GM19035 (cell line): ENCODE measurements at regions not wholly inside any gene's neighbourhood (a gene's known extent, or its start where the extent isn't known, plus 50 kb on each side); places are given as distances from the start of the nearest gene placed in this dataset.

ENCODE experiments used
- ATAC-seq: cut with Tn5 transposase; IDR thresholded peaks from one replicate; pipeline ENCODE4 v1.9.1; 2021; ENCODE audit not compliant: unreplicated experiment

GRCh38 chr4:137076908-137077307 lies 455.4 kb downstream of the PCDH18 start:
- no peak for ATAC-seq

GRCh38 chr4:137075586-137075985 lies 456.7 kb downstream of the PCDH18 start:
- no peak for ATAC-seq

- no peak for ATAC-seq
These were observed 461.7 kb downstream of the PCDH18 start for GRCh38 chr4:137070614-137071013.

- no peak for ATAC-seq
These were observed 462.8 kb downstream of the PCDH18 start for GRCh38 chr4:137069473-137069872.

GRCh38 chr4:137067735-137068134 lies 464.6 kb downstream of the PCDH18 start:
- ATAC-seq = no peak

GRCh38 chr4:137065311-137065710 lies 467.0 kb downstream of the PCDH18 start:
- no peak for ATAC-seq

GRCh38 chr4:137063961-137064360 lies 468.3 kb downstream of the PCDH18 start:
- no peak for ATAC-seq

- no peak for ATAC-seq
These were observed 489.1 kb downstream of the PCDH18 start for GRCh38 chr4:137043184-137043583.

GRCh38 chr4:137039370-137039769 lies 492.9 kb downstream of the PCDH18 start:
- no peak for ATAC-seq

GRCh38 chr4:137032222-137032621 lies 500.1 kb downstream of the PCDH18 start:
- no peak for ATAC-seq

GRCh38 chr4:137029026-137029425 lies 503.3 kb downstream of the PCDH18 start:
- ATAC-seq = no peak

GRCh38 chr4:137025484-137026059 lies 506.7 kb downstream of the PCDH18 start:
- no peak for ATAC-seq

GRCh38 chr4:137015426-137016409 lies 516.6 kb downstream of the PCDH18 start:
- ATAC-seq = no peak

GRCh38 chr4:137000432-137000831 lies 531.9 kb downstream of the PCDH18 start:
- ATAC-seq = no peak

GRCh38 chr4:136992032-136992431 lies 540.3 kb downstream of the PCDH18 start:
- ATAC-seq = no peak

- ATAC-seq = no peak
These were observed 546.6 kb downstream of the PCDH18 start for GRCh38 chr4:136985683-136986082.

- no peak for ATAC-seq
These were observed 565.2 kb downstream of the PCDH18 start for GRCh38 chr4:136967069-136967468.

- ATAC-seq = no peak
These were observed 566.8 kb downstream of the PCDH18 start for GRCh38 chr4:136965478-136965877.

- no peak for ATAC-seq
These were observed 569.4 kb downstream of the PCDH18 start for GRCh38 chr4:136962868-136963267.

- no peak for ATAC-seq
These were observed 585.9 kb downstream of the PCDH18 start for GRCh38 chr4:136946307-136946907.

- ATAC-seq = no peak
These were observed 592.5 kb downstream of the PCDH18 start for GRCh38 chr4:136939781-136940180.

- no peak for ATAC-seq
These were observed 596.4 kb downstream of the PCDH18 start for GRCh38 chr4:136935871-136936270.
